Stimulated activated CD8-positive, alpha-beta memory T cell treated with anti-CD3 and anti-CD28 coated beads, Interleukin-7, amount 100 ng/mL, for 48 hours (primary cell): ENCODE measurements at regions not wholly inside any gene's neighbourhood (a gene's known extent, or its start where the extent isn't known, plus 50 kb on each side); places are given as distances from the start of the nearest gene placed in this dataset.

Experiments used
- DNase-seq, 2 donors: peaks; one replicate each; pipeline ENCODE4 v3.0.0-alpha.2; 2020; ENCODE audit warnings: low read depth in 1 of 2; ENCODE audit errors: extremely low read depth in 1 of 2

DNA sequence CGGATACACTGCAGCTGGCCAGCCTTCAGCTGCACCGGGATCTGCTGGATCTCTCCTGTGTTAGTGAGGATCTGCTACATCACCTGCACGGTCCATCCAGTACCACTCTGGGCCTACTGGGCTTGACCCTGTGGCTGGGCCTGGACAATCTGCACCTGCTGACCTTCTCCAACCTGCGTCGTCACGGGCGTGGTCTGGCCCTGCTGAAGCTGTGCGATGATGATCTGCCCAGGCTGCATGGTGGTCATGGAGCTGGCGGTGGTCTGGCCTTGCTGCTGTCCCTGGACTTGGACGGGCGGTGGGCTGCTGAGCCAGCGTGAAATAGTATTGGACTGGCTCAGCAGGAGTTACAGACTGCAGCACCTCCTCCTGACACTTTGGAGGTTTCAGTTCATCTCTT lies 137.1 kb upstream of the GAS1 start:
- no peak for DNase-seq

- no peak for DNase-seq
Observed at GRCh38 chr9:87085073-87085472, 137.8 kb upstream of the GAS1 start.

- no peak for DNase-seq
Observed at GRCh38 chr9:87085521-87085920, 138.2 kb upstream of the GAS1 start.

- no peak for DNase-seq
Observed at GRCh38 chr9:87086221-87086818, 139.0 kb upstream of the GAS1 start.

DNA sequence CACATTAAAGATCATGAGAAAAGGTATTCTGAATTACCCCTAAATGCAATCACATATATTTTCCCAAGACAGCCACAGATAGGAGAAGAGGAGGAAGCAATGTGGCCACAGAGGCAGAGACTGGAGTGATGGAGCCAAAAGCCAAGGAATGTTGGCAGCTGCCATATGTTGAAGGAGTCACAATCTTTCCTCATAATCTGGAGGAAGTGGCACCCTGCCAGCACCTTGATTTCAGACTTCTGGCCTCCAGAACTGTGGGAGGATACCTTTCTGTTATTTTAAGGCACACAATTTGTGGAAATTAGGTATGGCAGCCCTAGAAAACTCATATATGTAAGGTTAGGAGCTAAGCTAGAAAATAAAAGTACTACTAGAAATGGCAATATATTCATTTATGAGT lies 139.9 kb upstream of the GAS1 start:
- no peak for DNase-seq

- DNase-seq: no peak
Observed at GRCh38 chr9:87088192-87088591, 140.9 kb upstream of the GAS1 start.

GRCh38 chr9:87088621-87089365 lies 141.5 kb upstream of the GAS1 start:
- DNase-seq: no peak

GRCh38 chr9:87089506-87089905 lies 142.2 kb upstream of the GAS1 start:
- no peak for DNase-seq

DNA sequence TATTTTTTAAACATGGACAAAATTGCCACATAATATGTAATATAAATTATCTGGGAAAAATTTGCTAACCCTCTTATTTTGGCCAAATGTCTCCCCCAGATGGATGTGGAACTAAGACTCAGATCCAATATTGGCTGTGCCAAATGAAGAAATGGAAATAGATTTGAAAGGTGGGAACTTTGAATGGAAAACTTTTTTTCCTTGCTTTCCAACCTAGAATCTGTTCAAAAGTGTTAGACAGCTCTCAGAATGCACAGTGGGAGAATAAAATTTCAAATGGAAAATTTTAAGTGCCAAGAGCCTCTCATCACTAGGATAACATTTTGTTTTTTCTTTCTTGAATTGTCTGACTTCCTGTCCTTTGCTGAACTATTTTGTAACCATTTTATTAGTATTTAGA lies 142.6 kb upstream of the GAS1 start:
- DNase-seq: no peak

DNA sequence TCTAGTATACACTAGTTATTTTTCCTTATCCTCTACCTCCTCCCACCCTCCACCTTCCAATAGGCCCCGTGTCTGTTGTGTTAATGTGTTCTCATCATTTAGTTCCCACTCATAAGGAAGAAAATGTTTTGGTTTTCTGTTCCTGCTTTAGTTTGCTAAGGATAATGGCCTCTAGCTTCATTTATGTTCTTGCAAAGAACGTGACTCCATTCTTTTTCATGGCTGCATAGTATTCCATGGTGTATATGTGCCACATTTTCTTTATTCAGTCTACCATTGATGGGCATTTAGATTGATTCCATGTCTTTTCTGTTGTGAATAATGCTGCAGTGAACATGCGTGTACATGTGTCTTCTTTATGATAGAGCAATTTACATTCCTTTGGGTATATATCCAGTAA lies 146.5 kb upstream of the GAS1 start:
- no peak for DNase-seq

DNA sequence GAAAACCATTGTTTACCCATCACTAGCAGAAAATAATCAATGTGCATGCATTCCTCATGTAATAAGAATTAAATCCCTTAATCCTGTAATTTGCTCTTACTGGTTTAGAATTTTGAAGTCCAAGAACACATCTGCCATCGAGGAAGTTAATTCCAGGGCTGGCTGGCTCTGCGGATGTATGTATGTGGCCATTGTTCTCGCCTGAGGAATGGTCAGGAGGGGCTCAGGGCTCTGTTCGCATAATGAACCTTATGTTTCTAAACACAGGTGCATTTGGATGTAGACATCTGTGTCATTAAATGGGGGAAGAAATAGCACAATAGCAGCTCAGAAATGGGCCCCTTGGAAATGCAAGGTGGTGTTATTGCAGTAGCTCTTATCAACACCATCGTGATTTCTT lies 148.6 kb upstream of the GAS1 start:
- DNase-seq: no peak

DNA sequence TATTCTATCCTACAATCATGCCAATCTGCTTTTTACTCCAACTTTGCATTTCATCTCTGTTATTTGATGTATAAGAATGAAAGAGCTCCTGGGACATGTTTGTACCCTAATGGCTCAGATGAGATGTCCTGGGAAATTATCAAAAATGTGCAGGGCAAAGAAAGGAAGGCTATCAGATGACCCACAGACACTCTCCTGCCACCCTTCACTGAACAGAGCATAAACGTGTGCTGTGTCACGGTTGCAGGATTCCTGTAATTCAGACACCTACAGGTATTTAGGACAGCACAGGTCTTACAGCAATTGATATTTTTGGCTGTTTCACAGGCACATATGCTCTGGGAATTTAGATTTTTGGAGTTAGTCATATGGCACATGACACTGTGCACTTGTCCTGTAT lies 149.2 kb upstream of the GAS1 start:
- no peak for DNase-seq

DNA sequence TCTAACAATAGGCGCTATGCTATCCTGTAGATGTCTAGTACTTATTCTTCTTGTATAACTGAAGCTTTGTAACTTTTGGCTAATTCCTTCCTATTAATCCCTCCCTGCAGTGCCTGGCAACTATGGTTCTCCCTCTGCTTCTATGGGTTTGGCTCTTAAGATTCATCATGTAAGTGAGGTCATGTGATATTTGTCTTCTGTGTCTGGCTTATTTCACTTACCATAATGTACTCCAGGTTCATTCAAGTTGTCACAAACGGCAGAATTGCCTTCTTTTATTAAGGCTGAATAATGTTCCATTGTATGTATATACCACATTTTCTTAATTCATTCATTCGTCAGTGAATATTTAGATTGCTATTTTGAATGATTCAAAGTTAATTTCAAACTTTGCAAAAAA lies 149.9 kb upstream of the GAS1 start:
- DNase-seq: no peak

DNA sequence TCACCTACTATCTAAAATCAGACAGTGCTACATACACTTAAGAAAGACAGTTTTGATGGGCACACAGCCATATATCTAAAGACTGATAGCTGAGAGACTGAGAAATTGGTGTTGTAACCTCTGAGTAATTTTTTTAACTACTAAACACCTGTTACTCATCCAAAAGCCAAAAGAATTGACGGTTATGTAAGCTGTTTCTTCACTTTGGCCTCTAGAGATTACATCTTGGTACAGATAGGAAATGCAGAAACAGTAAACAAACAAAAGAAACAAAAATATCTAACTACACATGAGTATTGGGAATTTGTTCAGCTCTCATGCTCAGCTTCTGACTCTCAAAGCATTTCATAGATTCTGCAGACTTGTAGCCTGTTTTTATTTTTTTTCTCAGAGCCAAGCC lies 152.1 kb upstream of the GAS1 start:
- no peak for DNase-seq

DNA sequence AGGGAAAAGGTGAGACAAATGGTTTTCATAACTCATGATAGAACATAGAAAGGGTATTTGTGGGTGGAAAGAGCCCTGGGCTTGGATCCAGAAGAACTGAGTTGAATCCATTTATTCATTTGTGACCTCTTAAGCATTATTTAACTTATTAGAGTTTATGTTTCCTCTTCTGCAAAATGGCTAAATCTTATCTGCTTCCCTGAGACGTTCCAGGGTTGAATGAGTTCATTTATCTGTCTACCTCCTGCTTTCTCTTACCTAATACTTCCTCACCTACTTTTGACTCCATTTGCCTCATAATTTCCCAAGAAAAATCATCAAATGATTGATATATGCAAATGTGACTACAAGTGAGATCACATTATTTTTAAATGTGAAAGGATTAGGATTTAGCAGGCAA lies 152.7 kb upstream of the GAS1 start:
- DNase-seq: no peak

GRCh38 chr9:87102126-87102525 lies 154.8 kb upstream of the GAS1 start:
- DNase-seq: no peak

- no peak for DNase-seq
Observed at GRCh38 chr9:87107072-87107471, 159.8 kb upstream of the GAS1 start.

DNA sequence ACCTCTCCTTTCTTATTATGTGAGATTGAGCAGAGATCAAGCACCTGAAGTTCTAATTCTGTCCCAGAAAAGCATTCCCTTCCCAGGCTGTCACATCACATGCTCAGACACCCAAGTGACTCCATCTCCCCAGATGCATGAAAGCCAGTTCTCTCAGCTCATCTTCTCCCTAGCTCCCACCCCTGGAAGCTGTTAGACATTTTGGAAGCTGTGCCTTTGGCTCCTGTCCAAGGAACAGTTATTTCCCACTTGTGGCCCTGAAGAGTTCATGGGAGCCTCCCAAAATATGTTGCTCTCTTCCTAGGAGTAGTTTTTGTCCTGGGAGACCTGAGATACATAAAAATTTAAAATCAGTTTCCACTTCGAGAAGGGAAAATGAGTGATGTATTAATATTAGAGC lies 161.4 kb upstream of the GAS1 start:
- DNase-seq: no peak

- DNase-seq: no peak
Observed at GRCh38 chr9:87109231-87109631, 161.9 kb upstream of the GAS1 start.

- DNase-seq: no peak
Observed at GRCh38 chr9:87109851-87110250, 162.5 kb upstream of the GAS1 start.

GRCh38 chr9:87111010-87111409 lies 163.7 kb upstream of the GAS1 start:
- DNase-seq: no peak

DNA sequence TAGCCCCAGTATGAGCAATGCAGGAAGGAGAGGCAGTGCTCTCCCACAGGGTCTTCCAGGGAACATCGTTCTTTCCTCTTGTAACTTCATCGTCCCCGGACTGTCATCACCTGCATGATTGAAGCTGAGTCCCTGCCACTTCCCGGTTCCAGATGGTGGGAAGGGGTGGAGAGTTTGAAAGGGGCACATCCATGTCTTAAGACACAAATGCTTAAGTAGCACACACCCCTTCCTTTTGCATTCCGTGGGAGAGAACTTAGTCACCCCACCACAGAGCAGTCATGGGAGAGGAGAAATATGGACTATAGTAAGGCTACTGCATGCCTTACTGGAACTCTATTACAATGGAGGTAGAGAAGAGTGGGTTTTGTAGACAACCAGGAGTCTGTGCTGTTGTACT lies 165.3 kb upstream of the GAS1 start:
- no peak for DNase-seq

DNA sequence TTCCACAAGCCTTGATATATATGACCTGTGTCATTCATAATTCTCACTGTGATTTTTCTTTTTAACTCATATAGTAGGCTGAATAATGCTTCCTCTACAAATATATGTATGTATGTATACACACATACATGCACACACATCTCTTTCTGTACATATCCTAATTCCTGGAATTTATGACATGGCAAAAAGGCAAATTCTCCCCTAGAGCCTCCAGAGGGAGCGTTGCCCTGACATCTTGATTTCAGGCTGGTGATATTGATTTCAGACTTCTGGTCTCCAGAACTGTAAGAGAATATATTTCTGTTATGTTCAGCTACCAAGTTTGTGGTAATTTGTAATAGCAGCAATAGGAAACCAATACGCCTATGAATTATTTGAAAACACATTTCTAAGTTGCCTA lies 166.6 kb upstream of the GAS1 start:
- DNase-seq: no peak
